HG03060 (cell line): ENCODE measurements at regions not wholly inside any gene's neighbourhood (a gene's known extent, or its start where the extent isn't known, plus 50 kb on each side); places are given as distances from the start of the nearest gene placed in this dataset.

ENCODE experiments used
- ATAC-seq: cut with Tn5 transposase; IDR thresholded peaks from one replicate; pipeline ENCODE4 v1.9.1; 2021; ENCODE audit warnings: low read depth, moderate number of reproducible peaks; ENCODE audit not compliant: unreplicated experiment

- no peak for ATAC-seq
Measured at GRCh38 chr3:1019157-1019556, 73.7 kb upstream of the CNTN6 start.

GRCh38 chr3:1026395-1026794, 66.4 kb upstream of the CNTN6 start:
- no peak for ATAC-seq

- ATAC-seq = no peak
Measured at GRCh38 chr3:1036207-1036826, 56.5 kb upstream of the CNTN6 start.

- ATAC-seq = no peak
Measured at GRCh38 chr3:1037631-1038030, 55.2 kb upstream of the CNTN6 start.
